ENCODE measurements at regions not wholly inside any gene's neighbourhood (a gene's known extent, or its start where the extent isn't known, plus 50 kb on each side); places are given as distances from the start of the nearest gene placed in this dataset.

DNA sequence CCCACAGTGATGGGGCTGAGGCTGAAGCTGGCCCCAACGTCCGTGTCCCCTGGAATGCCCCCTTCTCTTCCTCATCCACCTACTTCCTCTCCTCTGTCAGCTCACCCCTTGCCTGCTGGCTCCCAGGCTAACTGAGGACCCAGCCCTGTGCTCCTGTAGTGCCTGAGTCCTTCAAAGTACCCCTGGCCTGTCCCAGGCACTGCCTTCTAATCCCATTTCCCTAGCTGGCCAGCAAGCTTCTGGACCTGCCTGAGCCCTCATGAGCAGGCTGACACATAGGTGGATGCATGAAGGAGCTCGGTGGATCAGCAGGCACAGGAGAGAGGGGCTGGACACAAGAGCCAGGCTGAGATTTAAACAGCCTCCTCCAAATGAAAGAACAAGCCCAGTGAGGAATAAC lies 650.8 kb downstream of the NPHP4 start:
- TF ChIP-seq, protein P1, sequence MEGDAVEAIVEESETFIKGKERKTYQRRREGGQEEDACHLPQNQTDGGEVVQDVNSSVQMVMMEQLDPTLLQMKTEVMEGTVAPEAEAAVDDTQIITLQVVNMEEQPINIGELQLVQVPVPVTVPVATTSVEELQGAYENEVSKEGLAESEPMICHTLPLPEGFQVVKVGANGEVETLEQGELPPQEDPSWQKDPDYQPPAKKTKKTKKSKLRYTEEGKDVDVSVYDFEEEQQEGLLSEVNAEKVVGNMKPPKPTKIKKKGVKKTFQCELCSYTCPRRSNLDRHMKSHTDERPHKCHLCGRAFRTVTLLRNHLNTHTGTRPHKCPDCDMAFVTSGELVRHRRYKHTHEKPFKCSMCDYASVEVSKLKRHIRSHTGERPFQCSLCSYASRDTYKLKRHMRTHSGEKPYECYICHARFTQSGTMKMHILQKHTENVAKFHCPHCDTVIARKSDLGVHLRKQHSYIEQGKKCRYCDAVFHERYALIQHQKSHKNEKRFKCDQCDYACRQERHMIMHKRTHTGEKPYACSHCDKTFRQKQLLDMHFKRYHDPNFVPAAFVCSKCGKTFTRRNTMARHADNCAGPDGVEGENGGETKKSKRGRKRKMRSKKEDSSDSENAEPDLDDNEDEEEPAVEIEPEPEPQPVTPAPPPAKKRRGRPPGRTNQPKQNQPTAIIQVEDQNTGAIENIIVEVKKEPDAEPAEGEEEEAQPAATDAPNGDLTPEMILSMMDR (IDR thresholded peaks at IDR 0.05) = no peak
- TF ChIP-seq POLR2AphosphoS5 (IDR thresholded peaks at IDR 0.05) (no peak), POLR2A (IDR thresholded peaks at IDR 0.05) (no peak)

Measured in breast epithelium (tissue), 3 donors.